Nucleus accumbens (tissue), 56 donors: ENCODE measurements at regions not wholly inside any gene's neighbourhood (a gene's known extent, or its start where the extent isn't known, plus 50 kb on each side); places are given as distances from the start of the nearest gene placed in this dataset.

Experiments
- DNase-seq, 56 donors: peaks; one replicate each; lab custom pipeline; 2025; lab: John Stamatoyannopoulos, UW

- DNase-seq, result no peak
Observed at GRCh38 chr15:31472636-31473384, 146.2 kb downstream of the KLF13 start.

GRCh38 chr15:31473385-31474058 lies 146.9 kb downstream of the KLF13 start:
- no peak for DNase-seq

- no peak for DNase-seq
Observed at GRCh38 chr15:31474059-31474868, 147.6 kb downstream of the KLF13 start.

GRCh38 chr15:31476236-31476810 lies 149.7 kb downstream of the KLF13 start:
- DNase-seq, result no peak

- DNase-seq, result no peak
Observed at GRCh38 chr15:31476866-31477265, 150.2 kb downstream of the KLF13 start.

- no peak for DNase-seq
Observed at GRCh38 chr15:31477301-31477700, 150.7 kb downstream of the KLF13 start.

- DNase-seq, result no peak
Observed at GRCh38 chr15:31477851-31478701, 151.4 kb downstream of the KLF13 start.

- DNase-seq, result no peak
Observed at GRCh38 chr15:31478702-31479221, 152.1 kb downstream of the KLF13 start.

GRCh38 chr15:31480356-31481025 lies 153.9 kb downstream of the KLF13 start:
- DNase-seq, result no peak

GRCh38 chr15:31481142-31481541 lies 154.5 kb downstream of the KLF13 start:
- no peak for DNase-seq

- DNase-seq, result no peak
Observed at GRCh38 chr15:31482122-31482922, 155.7 kb downstream of the KLF13 start.

- no peak for DNase-seq
Observed at GRCh38 chr15:31483053-31483985, 156.7 kb downstream of the KLF13 start.

GRCh38 chr15:31483986-31484951 lies 157.6 kb downstream of the KLF13 start:
- DNase-seq, result no peak

GRCh38 chr15:31484986-31485385 lies 158.4 kb downstream of the KLF13 start:
- no peak for DNase-seq

GRCh38 chr15:31485431-31485830 lies 158.8 kb downstream of the KLF13 start:
- DNase-seq, result no peak

- no peak for DNase-seq
Observed at GRCh38 chr15:31485911-31486461, 159.4 kb downstream of the KLF13 start.
